NB4 (cell line): ENCODE measurements at regions not wholly inside any gene's neighbourhood (a gene's known extent, or its start where the extent isn't known, plus 50 kb on each side); places are given as distances from the start of the nearest gene placed in this dataset.

Experiments used
- DNase-seq: peaks from one replicate; pipeline ENCODE4 v3.0.0; 2010; ENCODE audit warnings: low read depth
- H3K4me3 ChIP-seq: one replicate; pipeline ENCODE4 v1.5.1; 2011; ENCODE audit warnings: mild to moderate bottlenecking, low read depth, low read length, moderate library complexity
- MAX ChIP-seq: IDR thresholded peaks from 2 replicates; pipeline ENCODE4 v1.6.1; 2011; ENCODE audit warnings: low read depth, low read length
- MYC ChIP-seq: IDR thresholded peaks from 2 replicates; pipeline ENCODE4 v1.6.1; 2011; ENCODE audit warnings: low read depth, low read length
- POLR2A ChIP-seq: IDR thresholded peaks from 2 replicates; pipeline ENCODE4 v1.6.1; 2011; ENCODE audit warnings: mild to moderate bottlenecking; ENCODE audit not compliant: insufficient read length; ENCODE audit errors: extremely low read depth
- TF ChIP-seq, protein P1 (sequence below): IDR thresholded peaks from one replicate; pipeline ENCODE4 v1.5.1; 2012; ENCODE audit warnings: low read depth, low read length

DNA sequence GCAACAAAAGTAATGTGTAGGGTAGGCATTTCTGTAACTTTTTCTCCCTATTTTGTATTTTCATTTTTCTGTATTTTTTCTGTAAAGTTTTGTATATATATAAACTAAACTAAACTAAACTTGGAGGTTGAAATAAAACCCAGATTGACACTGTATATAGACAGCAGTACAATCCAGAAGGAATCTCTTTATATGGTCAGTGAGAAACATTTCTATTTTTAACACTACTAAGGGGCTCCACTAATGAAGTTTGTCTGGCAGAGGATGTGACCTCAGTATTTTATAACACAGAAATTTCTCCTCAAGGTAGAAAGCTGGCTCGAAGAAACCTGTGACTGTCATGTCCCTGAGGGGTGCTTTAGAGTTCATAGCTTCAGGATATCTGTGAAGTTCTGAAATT, 959.2 kb downstream of the ADGRL3 start:
- TF ChIP-seq, protein P1, sequence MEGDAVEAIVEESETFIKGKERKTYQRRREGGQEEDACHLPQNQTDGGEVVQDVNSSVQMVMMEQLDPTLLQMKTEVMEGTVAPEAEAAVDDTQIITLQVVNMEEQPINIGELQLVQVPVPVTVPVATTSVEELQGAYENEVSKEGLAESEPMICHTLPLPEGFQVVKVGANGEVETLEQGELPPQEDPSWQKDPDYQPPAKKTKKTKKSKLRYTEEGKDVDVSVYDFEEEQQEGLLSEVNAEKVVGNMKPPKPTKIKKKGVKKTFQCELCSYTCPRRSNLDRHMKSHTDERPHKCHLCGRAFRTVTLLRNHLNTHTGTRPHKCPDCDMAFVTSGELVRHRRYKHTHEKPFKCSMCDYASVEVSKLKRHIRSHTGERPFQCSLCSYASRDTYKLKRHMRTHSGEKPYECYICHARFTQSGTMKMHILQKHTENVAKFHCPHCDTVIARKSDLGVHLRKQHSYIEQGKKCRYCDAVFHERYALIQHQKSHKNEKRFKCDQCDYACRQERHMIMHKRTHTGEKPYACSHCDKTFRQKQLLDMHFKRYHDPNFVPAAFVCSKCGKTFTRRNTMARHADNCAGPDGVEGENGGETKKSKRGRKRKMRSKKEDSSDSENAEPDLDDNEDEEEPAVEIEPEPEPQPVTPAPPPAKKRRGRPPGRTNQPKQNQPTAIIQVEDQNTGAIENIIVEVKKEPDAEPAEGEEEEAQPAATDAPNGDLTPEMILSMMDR, result no peak
- TF ChIP-seq POLR2A, result no peak
- no peak for TF ChIP-seq MYC
- no peak for TF ChIP-seq MAX

DNA sequence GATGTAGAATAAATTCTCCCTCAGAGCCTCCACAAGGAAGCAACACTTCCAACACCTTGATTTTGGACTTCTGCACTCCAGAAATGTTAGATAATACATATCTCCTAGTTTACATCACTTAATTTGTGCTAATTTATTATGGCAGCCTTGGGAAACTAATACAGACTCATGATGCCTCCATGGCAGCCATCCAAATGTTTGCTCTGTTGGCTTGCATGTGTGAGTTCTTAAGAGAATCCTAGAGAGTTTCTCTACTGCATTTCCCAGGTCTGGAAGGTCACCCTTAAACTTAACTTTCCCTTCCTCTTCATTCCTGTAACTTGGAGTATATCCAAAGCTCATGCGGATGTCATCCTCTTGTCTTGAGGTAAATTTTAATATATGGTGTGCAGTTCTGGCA, 956.1 kb downstream of the ADGRL3 start:
- no peak for DNase-seq
- H3K4me3 ChIP-seq, result no peak overlapping the region
- TF ChIP-seq, protein P1, result no peak
- TF ChIP-seq MYC (no peak), MAX (no peak), POLR2A (no peak)

More for the DNA sequence above, 959.2 kb downstream of the ADGRL3 start:
- no peak for DNase-seq
- H3K4me3 ChIP-seq, result no peak overlapping the region

GRCh38 chr4:62145276-62145675, 945.1 kb downstream of the ADGRL3 start:
- H3K4me3 ChIP-seq, result no peak overlapping the region
- DNase-seq, result no peak
- no peak for TF ChIP-seq MAX
- TF ChIP-seq, protein P1, result no peak

- no peak for DNase-seq
- no peak overlapping the region for H3K4me3 ChIP-seq
- TF ChIP-seq, protein P1, result no peak
- TF ChIP-seq MAX, result no peak
- no peak for TF ChIP-seq POLR2A
- no peak for TF ChIP-seq MYC
Measured at GRCh38 chr4:62144431-62144830, 944.3 kb downstream of the ADGRL3 start.

- no peak overlapping the region for H3K4me3 ChIP-seq
- TF ChIP-seq, protein P1, result no peak
- TF ChIP-seq POLR2A, result no peak
- no peak for TF ChIP-seq MAX
- no peak for TF ChIP-seq MYC
- DNase-seq, result no peak
Measured at GRCh38 chr4:62135565-62136156, 935.5 kb downstream of the ADGRL3 start.
